ENCODE measurements at regions not wholly inside any gene's neighbourhood (a gene's known extent, or its start where the extent isn't known, plus 50 kb on each side); places are given as distances from the start of the nearest gene placed in this dataset.

DNA sequence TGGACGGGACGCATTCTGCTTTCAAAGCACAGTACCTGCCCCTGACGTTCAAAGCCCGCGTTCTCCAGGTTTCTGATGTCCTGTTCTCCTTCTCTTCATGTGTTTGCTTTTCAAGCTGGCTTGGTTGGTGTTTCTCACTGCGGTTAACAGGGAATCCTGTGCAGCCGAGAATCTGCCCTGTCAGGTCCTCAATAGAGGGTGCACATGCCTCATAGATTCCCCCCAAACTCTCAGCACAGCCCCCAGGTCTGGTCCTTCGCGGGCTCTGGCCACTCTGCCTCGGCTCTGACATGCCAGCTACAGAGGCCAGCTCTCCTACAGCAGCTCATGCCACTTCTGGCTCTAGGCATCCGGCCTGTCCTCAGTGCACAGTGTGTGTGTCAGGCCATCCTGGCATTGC, 1343.8 kb downstream of the TBC1D22A start:
- TF ChIP-seq, protein P1, sequence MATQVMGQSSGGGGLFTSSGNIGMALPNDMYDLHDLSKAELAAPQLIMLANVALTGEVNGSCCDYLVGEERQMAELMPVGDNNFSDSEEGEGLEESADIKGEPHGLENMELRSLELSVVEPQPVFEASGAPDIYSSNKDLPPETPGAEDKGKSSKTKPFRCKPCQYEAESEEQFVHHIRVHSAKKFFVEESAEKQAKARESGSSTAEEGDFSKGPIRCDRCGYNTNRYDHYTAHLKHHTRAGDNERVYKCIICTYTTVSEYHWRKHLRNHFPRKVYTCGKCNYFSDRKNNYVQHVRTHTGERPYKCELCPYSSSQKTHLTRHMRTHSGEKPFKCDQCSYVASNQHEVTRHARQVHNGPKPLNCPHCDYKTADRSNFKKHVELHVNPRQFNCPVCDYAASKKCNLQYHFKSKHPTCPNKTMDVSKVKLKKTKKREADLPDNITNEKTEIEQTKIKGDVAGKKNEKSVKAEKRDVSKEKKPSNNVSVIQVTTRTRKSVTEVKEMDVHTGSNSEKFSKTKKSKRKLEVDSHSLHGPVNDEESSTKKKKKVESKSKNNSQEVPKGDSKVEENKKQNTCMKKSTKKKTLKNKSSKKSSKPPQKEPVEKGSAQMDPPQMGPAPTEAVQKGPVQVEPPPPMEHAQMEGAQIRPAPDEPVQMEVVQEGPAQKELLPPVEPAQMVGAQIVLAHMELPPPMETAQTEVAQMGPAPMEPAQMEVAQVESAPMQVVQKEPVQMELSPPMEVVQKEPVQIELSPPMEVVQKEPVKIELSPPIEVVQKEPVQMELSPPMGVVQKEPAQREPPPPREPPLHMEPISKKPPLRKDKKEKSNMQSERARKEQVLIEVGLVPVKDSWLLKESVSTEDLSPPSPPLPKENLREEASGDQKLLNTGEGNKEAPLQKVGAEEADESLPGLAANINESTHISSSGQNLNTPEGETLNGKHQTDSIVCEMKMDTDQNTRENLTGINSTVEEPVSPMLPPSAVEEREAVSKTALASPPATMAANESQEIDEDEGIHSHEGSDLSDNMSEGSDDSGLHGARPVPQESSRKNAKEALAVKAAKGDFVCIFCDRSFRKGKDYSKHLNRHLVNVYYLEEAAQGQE (IDR thresholded peaks at IDR 0.05; ENCODE audit: low read depth), result no peak
- TF ChIP-seq, protein P2, sequence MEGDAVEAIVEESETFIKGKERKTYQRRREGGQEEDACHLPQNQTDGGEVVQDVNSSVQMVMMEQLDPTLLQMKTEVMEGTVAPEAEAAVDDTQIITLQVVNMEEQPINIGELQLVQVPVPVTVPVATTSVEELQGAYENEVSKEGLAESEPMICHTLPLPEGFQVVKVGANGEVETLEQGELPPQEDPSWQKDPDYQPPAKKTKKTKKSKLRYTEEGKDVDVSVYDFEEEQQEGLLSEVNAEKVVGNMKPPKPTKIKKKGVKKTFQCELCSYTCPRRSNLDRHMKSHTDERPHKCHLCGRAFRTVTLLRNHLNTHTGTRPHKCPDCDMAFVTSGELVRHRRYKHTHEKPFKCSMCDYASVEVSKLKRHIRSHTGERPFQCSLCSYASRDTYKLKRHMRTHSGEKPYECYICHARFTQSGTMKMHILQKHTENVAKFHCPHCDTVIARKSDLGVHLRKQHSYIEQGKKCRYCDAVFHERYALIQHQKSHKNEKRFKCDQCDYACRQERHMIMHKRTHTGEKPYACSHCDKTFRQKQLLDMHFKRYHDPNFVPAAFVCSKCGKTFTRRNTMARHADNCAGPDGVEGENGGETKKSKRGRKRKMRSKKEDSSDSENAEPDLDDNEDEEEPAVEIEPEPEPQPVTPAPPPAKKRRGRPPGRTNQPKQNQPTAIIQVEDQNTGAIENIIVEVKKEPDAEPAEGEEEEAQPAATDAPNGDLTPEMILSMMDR (IDR thresholded peaks at IDR 0.05 in 2 of 3, conservative IDR thresholded peaks at IDR 0.05 in 1 of 3; ENCODE audit: borderline replicate concordance in 1 of 3, insufficient read depth in 1 of 3, low read depth in 2 of 3, low read length in 2 of 3), result no peak
- TF ChIP-seq POLR2A (IDR thresholded peaks at IDR 0.05; ENCODE audit: borderline replicate concordance, extremely low read depth, insufficient read depth, insufficient read length) (no peak), POLR2AphosphoS5 (IDR thresholded peaks at IDR 0.05; ENCODE audit: low read depth, low read length) (no peak), CBX3 (IDR thresholded peaks at IDR 0.05; ENCODE audit: low read depth) (no peak), YY1 (IDR thresholded peaks at IDR 0.05; ENCODE audit: extremely low read depth, insufficient replicate concordance, low read depth, low read length) (no peak)
